HCT116 (cell line): ENCODE measurements at regions not wholly inside any gene's neighbourhood (a gene's known extent, or its start where the extent isn't known, plus 50 kb on each side); places are given as distances from the start of the nearest gene placed in this dataset.

Experiments used
- EZH2 ChIP-seq: fragments of 200-600 bp; sonication (generic); IDR thresholded peaks from 2 replicates; pipeline ENCODE4 v1.6.1; 2017; ENCODE audit warnings: antibody characterized with exemption, mixed run types
- EZH2phosphoT487 ChIP-seq: fragments of 200-600 bp; IDR thresholded peaks from 2 replicates; pipeline ENCODE4 v1.6.1; 2018; ENCODE audit warnings: antibody characterized with exemption, borderline replicate concordance
- POLR2AphosphoS5 ChIP-seq: IDR thresholded peaks from 2 replicates; pipeline ENCODE4 v1.6.1; 2011; ENCODE audit warnings: mild to moderate bottlenecking, low read depth, low read length, moderate library complexity
- SIN3A ChIP-seq: IDR thresholded peaks from 2 replicates; pipeline ENCODE4 v1.6.1; 2012; ENCODE audit warnings: low read depth
- TF ChIP-seq, protein P1 (sequence below), 3 experiments: fragments of 200-600 bp in 1 of 3; sonication (generic) in 1 of 3; IDR thresholded peaks in 2 of 3; conservative IDR thresholded peaks in 1 of 3; 2 replicates each; pipeline ENCODE4 v1.5.1; 2012 to 2017; ENCODE audit warnings: low read depth in 2 of 3, low read length in 2 of 3, antibody characterized with exemption in 1 of 3, borderline replicate concordance in 1 of 3, control low read depth in 1 of 3, mild to moderate bottlenecking in 1 of 3, mixed read lengths in 1 of 3, mixed run types in 1 of 3, moderate library complexity in 1 of 3; ENCODE audit not compliant: insufficient read depth in 1 of 3
- TF ChIP-seq, protein P2 (sequence below): IDR thresholded peaks from 2 replicates; pipeline ENCODE4 v1.6.1; 2012
- TF ChIP-seq, protein P3 (sequence below): IDR thresholded peaks from 2 replicates; pipeline ENCODE4 v1.6.1; 2012

DNA sequence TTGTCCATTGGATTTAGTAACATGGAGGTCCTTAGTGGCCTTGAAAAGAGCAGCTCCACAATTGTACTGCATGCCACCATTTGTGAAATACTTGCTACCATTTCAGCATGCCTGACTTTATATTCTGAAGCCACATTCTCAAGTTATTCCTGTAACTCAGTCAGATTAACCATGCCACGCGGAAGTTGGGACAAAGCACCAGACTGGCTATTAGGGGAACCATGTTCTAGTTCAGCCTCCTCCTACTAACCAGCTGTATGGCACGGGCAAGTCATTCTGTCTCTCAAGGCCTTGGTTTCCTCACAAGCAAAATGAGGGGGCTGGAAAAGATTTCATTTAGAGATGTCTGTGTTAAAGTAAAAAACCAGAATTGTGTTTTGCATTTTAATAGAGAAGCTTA, 418.0 kb downstream of the PLK2 start:
- TF ChIP-seq EZH2 (no peak), POLR2AphosphoS5 (no peak), EZH2phosphoT487 (no peak), SIN3A (no peak)
- TF ChIP-seq, protein P1, sequence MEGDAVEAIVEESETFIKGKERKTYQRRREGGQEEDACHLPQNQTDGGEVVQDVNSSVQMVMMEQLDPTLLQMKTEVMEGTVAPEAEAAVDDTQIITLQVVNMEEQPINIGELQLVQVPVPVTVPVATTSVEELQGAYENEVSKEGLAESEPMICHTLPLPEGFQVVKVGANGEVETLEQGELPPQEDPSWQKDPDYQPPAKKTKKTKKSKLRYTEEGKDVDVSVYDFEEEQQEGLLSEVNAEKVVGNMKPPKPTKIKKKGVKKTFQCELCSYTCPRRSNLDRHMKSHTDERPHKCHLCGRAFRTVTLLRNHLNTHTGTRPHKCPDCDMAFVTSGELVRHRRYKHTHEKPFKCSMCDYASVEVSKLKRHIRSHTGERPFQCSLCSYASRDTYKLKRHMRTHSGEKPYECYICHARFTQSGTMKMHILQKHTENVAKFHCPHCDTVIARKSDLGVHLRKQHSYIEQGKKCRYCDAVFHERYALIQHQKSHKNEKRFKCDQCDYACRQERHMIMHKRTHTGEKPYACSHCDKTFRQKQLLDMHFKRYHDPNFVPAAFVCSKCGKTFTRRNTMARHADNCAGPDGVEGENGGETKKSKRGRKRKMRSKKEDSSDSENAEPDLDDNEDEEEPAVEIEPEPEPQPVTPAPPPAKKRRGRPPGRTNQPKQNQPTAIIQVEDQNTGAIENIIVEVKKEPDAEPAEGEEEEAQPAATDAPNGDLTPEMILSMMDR (IDR thresholded peaks at IDR 0.05 in 2 of 3, conservative IDR thresholded peaks at IDR 0.05 in 1 of 3; ENCODE audit: borderline replicate concordance in 1 of 3, insufficient read depth in 1 of 3, low read depth in 2 of 3, low read length in 2 of 3) = no peak
- TF ChIP-seq, protein P2, sequence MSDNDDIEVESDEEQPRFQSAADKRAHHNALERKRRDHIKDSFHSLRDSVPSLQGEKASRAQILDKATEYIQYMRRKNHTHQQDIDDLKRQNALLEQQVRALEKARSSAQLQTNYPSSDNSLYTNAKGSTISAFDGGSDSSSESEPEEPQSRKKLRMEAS = no peak
- TF ChIP-seq, protein P3, sequence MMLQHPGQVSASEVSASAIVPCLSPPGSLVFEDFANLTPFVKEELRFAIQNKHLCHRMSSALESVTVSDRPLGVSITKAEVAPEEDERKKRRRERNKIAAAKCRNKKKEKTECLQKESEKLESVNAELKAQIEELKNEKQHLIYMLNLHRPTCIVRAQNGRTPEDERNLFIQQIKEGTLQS = no peak
